Hypothalamus (tissue), 51 donors: ENCODE measurements at regions not wholly inside any gene's neighbourhood (a gene's known extent, or its start where the extent isn't known, plus 50 kb on each side); places are given as distances from the start of the nearest gene placed in this dataset.

Source experiments
- DNase-seq, 51 donors: peaks; one replicate each; lab custom pipeline; 2025; lab: John Stamatoyannopoulos, UW

DNA sequence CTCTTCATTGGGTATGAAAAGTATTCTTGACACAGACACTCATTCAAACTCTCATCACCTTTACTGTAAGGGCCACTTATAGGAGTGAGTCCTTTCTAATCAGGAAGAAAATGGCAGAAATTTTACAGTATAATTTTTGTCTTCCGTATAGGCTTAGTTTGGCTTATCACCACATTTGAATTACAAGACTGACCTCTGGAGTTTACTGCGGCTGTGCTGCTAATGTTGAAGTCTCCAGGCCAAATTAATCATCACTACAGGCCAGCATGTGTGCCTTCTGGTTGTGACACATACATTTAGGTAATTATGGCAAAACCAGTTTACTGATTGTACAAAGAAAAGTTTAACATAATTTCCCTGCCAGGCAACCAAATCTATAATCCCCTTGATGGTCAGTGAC, 753.6 kb upstream of the GCFC2 start:
- DNase-seq = no peak

DNA sequence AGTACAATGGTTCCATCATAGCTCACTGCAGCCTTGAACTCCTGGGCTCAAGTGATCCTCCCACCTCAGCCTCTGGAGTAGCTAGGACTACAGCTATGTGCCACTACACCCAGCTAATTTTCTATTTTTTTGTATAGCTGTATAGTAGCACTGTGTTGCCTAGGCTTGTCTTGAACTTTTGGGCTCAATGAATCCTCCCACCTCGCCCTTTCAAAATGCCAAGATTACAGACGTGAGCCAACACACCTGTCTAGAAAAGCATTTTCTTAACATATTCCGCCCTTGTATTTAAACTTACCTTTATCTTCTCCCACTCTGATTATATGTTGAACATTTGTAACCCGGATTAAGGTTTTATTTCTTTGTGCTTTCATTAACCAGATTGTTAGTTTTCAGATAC, 750.7 kb upstream of the GCFC2 start:
- DNase-seq = no peak

DNA sequence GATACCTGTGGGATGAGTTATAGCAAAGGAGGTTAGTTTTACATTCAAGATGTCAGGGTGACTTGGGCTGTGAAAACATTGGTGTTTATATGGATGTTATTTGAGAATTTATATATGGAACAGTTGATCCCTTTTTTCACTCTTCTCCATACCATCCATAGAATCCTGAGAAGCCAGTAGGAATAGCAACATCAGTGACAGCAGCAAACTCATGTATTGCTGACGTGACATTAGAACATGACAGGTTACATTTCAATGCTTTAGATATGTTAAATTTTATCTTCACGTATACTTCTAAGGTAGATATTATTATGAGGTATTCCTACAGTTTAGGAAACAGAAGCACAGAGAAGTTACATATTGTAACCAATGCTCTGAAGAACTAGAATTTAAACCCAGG, 745.2 kb upstream of the GCFC2 start:
- no peak for DNase-seq

DNA sequence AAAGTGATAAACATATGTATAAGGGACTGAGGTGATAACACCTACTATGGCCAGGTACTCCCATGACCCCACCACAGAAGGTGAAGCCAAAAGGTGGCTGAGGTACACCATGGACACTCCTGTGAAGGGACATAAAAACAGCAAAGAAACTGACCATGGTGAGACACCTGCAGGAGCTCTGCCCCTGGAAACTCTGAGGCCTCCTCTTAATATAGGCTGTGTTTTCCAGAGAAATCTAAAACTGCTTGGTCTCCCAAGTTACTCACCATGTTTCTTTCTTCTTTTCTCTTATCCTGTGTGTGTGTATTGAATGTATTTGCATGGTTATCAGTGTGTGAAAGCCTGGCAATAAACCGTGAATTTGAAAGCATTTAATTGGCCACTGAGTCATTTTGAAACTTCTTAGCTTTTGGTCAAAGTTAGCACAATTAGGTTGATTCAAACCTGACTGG, 739.3 kb upstream of the GCFC2 start:
- DNase-seq = no peak

DNA sequence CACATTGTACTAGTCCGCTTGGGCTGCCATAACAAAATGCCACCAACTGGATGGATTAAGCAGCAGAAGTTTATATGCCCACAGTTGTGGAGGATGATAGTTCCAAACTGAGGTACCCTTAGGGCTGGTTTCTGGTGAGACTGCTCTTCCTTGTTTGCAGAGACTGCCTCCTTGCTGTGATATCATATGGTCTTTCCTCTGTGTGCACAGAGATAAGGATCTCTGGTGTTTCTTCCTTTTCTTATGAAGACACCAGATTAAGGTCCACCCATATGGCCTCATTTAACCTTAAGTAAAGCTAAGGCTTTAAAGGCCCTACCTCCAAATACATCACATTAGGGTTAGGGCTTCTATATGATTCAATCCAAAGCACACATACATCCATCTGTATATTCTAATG, 738.2 kb upstream of the GCFC2 start:
- no peak for DNase-seq

DNA sequence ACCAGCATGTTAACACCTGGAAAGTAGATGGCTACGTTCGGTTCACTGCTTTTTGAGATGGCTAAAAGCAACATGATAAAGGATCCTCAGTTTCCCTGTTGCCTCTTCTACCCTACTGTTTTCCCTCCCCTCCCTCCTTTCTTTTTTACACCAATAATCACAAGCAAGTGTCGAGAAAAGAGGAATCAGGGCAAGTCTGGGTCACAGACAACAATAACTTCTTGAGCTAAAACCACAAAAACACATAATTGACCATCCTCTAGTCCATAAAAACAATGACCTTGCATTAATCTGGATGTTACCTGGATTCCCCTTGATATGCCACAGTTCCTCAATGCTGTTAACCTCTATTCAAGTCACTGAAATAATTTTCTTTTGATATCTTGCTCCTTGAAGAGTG, 736.6 kb upstream of the GCFC2 start:
- no peak for DNase-seq

DNA sequence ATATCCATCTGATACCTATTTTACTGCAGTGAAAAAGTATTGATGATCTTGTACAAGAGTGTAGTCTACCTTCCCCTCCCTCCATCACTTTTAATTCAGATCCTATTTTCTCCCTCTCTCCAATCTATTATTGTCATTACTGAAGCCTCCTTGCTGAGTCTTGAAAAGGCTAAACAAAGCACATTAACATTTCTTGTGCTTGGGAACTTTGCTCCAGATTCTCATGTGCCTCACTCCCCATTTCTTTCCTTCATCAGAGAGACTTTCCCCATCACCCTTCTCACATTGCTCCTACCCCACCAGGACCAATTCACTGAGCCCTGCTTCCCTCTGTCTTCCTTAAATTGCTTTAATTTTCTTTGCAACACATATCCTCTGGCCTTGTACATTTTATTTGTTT, 736.2 kb upstream of the GCFC2 start:
- DNase-seq = no peak

DNA sequence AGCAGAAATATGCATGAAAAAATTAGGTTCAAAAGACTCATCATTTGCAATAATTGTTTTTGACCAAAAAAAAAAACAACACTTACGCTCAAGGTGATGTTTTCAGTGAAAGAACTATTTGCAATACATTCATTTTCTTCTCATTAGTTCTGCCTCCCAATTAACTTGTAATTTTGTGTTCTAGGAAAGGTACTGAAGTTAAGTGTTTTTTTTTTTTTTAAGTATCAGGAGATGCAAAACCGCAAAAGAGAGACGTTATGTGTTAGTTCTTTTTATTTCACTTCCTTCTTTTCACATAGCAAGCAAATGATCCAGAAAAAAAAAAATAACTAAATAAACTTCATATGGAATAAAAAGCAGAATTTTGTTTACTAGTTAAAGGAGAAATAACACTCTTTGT, 735.2 kb upstream of the GCFC2 start:
- no peak for DNase-seq

DNA sequence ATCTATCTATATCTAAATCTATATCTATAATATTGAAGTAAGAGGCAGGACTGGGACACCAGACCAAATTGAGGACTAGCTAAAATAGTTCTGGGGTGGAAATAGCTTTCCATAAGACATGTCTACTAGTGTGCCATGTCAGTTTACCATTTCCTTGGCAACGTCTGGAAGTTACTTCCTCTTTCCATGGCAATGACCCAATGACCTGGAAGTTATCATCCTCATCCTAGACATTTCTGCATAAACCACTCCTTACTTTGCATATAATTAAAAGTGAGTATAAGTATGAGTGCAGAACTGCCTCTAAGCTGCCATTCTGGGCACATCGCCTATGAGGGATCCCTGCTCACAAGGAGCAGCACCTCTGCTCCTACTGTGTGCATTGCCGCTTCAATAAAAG, 734.0 kb upstream of the GCFC2 start:
- DNase-seq = no peak

DNA sequence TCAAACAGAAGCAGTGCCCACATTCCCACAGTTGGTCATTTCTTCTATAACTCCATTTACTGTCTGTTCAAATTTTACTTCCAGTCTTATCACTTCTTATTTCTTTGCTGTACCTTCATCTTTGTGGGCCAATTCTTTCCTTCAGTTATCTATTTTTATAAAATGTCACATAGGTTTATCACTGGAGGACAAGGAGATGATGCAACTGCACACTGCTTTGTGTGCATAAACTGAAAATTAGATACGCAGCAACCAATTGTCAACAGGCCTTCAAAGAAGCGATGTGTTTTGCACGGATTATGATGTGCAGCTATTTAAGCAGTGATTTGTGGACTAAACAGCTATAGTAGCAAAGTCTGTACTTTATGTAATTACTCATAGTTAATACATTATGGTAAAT, 726.8 kb upstream of the GCFC2 start:
- DNase-seq = no peak

DNA sequence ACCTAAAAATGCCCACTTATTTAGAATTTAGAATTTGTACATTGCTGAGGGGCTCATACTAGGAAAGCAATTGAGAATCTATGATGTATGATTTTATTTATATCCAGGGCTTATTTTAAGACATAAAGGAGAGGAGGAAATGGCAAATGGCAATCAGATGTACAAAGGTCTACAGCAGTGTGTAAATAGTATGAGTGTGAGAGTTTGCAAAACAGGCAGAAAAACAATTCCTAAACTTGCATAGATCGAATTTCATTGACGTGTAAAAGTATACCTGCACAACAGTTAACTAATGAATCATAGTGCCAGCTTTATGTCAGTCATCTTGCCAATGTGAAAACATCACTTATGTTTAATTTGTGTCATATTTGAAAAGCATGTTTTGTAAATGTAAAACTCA, 718.7 kb upstream of the GCFC2 start:
- DNase-seq = no peak

DNA sequence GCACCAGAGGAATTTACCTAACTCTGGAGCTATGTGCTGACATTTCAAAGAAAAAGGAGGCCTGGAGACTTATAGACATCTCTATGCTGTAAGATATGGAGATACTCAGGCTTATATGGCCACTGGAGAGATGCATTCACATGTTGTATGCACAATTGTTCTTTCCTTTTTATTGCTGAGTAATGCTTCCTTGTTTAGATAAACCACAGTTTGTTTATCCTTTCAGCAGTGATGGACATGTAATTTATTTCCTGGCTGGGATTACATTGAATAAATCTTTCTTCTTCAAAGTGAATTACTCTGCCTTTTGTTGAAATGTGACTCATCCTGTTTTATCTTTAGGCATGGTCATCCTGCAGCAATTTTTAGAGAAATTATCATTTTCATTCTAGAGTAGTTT, 716.7 kb upstream of the GCFC2 start:
- no peak for DNase-seq

DNA sequence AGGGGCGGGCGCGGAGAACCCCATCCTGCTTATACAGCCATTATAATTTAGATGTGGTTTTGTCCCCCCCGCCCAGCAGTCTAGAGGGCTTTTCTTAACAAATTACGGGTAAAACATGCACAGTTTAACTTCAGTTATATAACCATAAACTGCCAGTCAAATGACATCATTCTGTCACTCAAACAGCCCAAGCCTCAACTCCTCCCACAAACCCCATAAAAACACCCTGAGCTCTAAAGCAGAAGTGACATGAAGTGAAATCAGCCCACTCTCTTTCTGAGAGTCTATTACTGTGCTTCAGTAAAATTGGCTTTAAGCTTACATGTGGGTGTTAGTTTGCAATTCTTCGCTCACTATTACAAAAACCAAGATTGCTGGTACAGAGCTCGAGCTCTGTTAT, 705.1 kb upstream of the GCFC2 start:
- peak in 1 of 51 donors; percentile 7 for DNase-seq

DNA sequence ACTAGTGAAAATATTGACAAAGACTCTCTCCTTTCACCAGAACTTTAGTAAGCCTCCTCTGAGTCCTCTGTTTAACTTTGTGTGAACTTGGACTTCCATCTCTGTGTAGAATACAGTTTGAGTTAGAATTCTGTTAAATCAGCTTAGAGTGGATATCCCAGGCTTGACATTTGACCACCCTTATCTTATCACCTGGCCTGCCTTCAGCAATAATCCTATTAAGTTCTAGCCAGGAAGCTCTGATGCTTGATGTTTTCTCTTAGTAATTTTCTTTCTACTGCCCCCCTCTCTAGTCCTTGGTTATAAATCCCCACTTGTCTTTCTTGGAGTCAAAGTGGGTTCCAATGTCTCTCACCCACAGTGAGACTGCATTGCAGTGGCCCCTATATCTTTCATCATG, 702.7 kb upstream of the GCFC2 start:
- DNase-seq = no peak

DNA sequence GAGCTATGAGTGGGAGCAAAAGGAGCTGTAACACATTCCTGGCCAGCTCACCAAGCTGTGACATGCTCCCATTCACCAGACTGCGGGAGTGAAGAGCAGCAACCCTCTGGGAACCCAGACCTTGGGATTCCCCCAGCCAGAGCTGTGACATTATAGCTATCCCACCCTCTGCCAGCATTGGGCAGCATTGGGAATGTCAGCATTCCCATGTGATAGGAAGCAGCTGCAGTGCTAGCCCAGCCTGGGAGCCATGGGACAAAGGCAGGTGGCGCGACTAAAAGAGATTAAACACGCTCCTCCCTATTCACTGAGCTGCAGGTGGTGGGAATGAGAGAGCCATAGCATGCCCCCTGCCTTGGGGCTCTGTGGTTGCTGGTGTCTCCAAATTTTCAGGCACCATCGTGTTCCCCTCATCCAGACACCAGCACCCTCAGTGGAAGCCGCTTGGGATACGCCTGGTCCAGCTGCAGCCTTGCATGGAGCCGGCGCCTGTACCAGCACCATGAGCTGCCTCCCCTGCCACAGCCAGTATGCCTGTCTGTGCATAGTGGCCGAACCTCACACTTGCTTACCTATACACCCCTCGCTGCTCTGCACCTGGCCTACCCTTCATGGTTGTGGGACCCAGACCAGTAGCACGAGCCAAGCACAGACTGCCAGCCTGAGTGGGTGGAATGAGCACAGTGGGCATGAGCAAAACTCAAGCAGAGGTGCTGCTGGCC, 695.6 kb upstream of the GCFC2 start:
- no peak for DNase-seq

DNA sequence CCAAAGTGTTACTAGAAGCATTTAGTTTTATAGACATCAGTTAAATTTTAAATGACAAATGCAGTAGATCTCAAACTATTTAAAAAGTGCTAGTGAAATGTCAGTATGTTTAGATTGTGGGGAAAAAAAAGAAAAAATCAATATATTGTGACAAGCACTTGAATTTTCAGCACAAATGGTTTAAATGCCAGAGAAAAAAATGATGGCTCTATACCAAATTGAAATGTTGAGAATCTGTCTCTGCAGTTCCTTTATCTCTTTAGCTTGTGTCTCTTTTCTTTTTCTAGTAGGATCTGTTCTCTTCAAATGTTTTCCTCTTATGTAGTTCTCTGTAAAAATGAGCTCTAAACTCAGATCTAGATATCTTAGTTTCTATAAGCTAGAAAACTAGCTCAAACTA, 682.6 kb upstream of the GCFC2 start:
- DNase-seq = no peak

DNA sequence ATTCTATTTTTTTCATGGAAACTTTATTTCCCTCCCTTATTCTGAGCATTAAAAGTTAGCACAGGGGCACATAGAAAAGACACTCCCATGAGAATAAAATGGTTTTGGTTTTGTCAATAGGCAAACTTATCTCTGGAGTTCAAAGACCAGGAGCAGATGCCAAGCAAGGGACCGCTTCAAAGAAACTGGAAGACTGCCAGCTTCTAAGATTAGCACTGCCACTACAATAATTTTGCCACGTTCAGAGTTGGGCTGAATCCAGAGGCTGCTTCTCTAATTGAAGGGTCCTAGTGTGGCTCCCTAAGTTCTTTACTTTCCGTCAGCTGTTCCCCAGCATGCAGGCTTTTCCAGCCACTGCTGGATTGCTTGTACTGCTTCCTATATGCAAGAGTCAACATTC, 681.0 kb upstream of the GCFC2 start:
- no peak for DNase-seq

DNA sequence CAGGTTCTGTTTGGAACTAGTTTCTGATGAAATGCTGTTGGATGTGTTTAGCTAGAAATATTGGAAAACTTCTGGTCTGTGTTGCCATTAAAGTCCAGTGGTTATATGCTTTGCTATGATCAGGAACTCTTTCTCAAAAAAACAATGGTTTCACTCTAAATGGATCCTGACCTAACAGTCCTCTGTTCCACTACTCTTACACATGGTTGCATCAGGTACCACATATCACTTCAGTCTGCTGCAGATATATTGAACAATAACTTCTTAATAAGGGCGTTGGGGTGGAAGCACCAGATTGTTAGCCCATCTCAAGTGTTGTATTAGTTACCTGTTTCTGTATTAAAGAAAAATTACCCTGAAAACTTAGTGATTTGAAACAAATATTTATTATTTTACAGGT, 676.6 kb upstream of the GCFC2 start:
- DNase-seq = no peak

DNA sequence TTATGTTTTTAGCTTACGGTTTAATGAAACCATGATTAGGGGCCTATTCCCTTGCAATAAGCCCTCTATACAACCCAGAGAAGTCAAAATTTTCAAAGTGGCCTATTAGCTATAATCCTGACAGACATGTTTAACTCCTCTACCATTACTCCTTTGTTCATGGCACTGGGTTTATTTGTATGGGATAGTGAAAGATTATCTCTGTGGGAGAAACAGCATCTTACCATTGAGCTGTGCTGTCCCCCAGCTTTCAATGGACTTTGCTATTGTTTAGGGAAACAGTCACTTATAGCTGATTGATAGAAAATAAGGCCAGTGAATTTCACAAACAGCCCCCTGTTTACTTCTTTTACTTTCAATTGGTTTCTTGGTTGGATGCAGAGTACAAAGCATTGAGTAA, 675.2 kb upstream of the GCFC2 start:
- no peak for DNase-seq

DNA sequence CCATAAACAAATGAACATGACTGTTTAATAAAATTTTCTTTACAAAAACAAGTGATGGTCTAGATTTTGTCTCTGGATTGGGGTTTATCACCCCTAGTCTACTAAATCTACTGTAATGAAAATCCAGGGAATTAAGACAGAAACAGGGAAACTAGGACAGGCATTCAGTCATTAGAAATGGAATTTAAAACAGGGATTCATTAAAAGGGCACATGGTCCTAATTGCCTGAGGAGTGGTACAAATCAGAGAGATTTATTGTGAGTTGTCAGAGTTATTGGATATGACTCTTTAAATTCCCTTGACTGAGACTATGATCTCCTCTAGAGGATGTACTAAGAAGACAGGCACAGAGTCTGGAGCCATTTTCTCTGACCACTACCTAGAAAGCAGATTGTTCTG, 670.9 kb upstream of the GCFC2 start:
- no peak for DNase-seq

DNA sequence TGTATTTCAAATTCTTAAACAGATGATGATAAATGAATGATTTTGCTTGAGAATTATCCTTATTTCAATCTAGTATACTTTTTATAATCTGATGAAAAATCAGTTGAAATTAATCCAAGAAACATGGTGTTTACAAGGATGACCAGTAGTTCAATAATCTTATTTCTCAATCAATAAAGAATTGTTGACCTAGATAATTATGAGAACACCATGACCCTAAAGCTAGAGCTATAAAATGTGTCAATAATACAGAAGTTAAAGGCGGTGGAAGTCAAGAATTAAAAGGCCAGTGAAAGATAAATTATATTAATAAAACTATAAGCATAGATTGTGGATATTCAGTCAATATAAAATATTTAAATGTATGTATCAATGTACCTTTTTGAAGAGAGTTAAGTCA, 667.4 kb upstream of the GCFC2 start:
- DNase-seq = no peak

DNA sequence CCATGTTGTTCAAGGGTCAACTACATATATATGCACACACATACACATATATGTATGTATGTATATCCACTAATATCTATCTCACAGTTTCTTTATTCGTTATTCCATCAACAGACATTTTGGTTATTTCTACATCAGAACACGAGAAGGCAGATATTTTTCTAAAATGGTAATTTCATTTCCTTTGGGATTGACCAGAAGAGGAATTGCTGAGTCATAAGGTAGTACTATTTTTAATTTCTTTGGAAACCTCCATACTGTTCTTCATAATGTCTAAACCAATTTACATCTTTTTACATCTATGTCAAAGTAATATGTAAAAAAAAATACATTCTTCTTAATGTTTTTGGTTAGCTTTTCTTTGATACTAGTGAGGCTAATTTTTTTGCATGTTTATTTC, 630.7 kb upstream of the GCFC2 start:
- DNase-seq = no peak

DNA sequence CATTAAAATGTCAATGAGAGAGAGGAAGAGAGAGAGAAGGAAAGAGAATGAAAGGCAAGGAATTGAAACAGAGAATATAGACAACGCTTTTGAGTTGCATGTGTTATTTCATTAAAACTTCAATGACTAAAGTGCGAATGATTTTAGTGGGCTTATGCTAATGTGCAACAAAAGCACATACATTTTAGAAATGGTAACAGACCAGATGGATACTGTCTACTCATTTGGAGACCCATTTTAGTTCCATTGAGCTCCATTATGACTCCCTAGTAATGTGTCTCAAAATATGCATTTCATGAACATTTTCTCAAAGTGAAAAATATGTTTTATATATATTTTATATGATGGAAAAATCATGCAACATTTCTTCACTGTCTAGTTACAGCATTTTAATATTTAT, 622.2 kb upstream of the GCFC2 start:
- DNase-seq = no peak
